ENCODE measurements at regions not wholly inside any gene's neighbourhood (a gene's known extent, or its start where the extent isn't known, plus 50 kb on each side); places are given as distances from the start of the nearest gene placed in this dataset.
"Not testable (repeated sequence)": the region's sequence is repeated elsewhere in the genome, so short reads cannot be mapped to it uniquely, and the experiment has no call there.

DNA sequence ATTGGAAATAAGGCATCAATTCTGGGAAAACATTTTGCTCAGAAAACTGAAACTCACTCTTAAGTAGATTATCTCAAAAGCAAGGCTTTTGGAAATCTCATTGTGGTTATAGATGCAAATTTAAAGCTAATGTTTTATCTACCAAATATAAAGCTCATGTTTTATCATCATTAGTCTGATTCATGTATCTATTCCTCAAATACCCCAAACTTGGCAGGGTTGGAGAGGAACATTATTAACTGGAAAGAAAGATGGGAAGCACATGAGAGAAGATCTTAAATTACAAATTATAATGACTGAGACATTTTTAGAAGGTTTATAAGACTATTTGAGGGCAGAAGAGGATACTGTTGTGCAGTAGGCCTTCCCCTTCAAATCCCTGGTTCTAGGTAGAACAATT, 137.3 kb upstream of the TGFBR2 start:
- no peak for DNase-seq (ENCODE audit: low read depth)

DNA sequence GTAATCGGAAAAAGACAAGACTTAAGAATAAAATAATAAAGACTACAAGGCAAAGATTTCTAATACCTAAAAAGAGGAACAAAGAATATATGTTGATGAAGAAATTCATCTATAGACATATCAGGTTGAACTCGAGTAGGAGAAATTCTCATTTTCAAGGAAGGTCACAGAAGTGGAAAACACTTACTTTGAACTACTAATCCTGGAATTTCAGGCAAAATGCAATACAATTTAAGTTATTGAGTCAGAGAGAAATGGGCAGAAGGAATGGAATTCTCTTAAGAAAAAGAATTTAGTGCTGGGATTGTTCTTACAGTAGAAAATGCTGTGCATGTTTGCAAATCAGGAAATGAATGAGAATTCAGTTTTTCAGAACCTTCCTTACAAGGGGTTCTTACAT, 135.9 kb upstream of the TGFBR2 start:
- no peak for DNase-seq (ENCODE audit: low read depth)

DNA sequence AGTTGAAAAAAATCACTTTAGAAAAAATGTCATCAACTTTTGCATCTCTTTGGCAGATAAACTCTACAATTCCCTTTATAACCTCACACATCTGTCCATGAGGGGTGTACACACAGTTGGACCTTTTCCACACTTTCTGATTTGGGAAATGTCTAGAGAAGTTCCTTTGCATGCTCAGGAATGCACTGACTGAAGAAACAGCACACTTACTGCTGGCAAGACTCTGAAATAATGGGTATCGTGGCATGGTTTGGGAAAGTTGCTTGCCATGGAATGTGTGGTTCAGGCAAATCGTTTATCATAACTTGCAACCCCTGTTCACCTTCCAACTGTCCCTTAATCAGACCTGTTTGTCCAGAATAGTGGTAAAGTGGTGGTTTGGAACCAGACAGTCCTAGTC, 135.3 kb upstream of the TGFBR2 start:
- DNase-seq (ENCODE audit: low read depth): peak; percentile 56

DNA sequence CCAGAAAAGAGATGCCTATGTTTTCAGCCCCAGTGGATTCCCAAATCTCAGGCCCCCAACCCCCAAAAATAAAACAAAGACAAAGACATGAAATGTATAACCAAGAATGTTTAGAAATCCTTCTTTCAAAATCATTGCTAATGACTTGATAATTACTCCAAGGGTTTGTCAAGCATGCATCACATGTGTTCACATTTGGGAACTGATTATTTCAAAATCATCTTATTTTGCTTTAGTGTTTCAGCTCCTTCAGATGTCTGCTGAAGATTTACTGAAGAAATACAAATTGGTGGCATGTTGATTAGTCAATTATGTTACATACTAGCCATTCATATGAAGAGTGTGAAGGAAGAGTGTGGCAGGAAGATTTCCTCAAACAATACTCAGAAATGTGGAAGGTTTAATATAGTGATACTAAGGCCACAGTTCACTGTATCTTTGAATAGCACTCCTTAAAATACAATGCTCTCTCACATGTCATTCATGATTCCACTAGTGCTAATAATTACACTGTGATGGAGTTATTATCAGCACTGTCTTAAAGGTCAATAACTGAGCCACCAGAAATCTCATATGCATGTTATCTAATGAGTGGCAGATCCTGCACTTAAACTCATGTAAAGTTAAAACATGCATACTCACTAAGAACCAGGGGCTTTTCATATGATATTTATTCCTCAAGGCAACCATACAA, 134.5 kb upstream of the TGFBR2 start:
- no peak for DNase-seq (ENCODE audit: low read depth)

DNA sequence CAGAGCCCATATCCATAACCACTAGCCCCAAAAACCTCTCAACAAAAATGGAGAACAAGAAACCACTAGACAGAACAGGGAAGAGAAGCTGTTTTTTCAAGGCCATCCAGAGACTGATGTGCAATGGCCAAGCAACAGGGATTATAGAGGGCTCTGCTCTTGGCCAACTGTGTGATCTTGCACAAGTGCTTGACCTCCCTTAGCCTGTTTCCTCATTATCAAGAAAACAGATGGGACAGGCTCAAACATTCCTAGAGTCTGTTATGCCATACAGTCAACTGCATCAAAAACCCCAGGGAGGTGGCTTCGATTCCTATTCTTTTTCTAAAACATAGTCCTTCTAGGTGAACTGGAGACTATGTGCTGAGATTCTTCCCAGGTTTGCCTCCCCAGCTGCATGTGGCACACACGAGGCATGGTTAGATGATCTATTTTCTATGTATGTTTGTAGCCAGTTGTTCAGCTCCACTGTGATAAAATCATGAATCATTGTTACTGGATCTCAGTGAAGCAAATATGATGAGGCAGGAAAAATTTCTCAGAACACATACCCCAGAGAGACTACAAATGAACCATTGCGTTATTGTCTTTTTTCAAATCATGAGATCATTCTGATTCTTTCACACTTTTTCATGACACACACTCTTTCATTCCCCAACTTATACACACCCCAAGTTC, 132.9 kb upstream of the TGFBR2 start:
- peak; percentile 92 for DNase-seq (ENCODE audit: low read depth)

DNA sequence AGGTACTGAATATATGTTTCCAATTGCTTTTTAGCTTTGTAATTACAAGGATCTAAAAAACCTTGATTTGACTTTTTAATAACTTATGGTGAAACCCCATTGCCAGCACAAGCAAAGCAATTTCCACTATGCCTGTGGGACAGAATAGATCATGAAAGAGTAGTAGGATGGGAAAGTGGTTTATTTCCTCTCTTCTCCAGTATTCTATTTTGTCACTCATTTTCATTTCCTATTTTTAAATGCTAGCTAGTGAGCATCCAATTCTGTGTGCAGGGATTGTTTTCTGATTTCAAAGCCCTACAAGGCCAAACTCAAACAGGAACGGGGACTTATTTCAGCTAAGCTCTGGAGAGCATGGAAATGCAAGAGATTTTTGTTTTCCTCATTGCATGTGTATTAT, 132.0 kb upstream of the TGFBR2 start:
- no peak for DNase-seq (ENCODE audit: low read depth)

DNA sequence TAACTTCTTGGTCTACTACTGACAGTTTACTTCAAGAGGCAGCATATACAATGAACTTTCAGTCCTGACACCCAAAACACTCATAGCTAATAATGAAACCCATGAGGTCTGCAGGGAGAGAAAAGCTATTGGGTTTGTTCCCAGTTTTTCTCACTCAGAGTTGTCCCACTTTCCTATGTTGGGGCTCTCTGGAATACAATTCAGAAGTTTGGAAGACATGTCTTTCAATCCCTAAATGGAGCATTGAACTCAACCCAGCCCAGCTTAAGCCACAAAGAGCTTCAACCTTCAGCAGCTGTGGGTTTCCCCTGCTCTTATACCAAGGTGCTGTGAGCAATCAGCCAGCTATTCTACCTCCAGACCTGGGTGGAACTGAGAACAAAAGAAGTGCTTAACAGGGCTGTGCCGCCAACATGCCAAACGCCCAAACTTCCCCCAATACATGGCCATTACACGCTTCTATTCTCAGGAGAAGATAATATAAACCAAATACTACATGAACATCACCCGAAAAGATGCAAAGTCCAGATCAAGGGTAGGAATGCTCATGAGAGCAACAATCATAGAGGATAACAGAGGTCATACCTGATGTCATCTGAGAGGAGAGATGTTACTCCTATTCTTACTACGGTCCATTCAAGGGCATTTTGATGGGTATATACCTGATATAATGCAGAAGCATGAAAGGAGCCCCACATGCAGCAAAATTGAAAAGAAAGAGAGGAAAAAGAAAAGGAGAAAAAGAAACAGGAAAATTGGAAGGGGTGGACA, 131.2 kb upstream of the TGFBR2 start:
- DNase-seq (ENCODE audit: low read depth): no peak

DNA sequence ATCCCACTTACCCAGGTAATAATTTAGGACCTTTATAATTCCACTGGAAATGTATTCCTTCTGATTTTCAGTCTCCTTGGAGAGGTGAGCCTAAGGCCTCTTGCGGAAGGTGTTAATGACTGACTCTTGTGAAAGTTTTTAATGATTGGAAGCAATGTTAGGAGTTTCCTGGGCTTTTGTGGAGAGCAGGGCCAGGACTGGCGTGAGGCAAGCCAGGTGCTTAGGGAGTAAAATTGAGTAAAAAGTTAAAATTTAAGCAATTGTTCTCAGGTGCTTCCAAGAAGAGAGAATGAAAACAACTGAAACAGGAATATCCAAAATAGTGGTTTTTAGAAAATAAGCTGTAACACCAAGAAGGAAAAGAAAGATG, 130.6 kb upstream of the TGFBR2 start:
- DNase-seq (ENCODE audit: low read depth): no peak

DNA sequence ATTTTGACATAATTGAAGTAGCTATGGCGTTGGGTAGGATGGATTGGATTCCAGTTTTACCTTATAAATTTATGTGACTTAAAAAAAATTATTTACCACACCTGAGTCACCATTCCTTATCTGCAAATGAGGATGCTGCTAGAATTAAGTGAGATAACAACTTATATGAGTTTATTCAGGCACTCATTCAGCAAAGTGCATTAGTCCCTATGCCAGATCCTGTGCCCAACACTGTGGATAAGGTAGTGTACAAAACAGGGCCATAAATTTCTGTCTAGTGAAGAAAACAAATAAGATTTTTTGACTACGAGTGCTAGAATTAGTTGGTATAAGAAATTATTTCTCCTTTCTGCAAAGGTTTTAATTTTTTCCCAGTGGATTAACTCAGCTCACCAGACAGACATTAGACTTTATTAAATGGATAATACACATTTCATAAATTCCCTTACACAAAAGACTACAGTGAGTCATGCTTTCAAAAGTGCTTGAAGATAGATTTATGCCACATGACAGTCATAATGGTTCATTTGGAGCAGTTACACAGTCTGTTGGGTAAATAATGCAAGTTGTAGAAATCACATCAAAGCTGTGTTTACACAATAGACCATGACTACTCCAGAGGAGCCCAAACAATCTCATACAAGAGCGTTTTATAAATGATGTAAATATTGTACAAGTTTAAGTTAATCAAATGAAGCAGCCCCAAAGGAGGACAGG, 129.9 kb upstream of the TGFBR2 start:
- DNase-seq (ENCODE audit: low read depth): peak; percentile 74

DNA sequence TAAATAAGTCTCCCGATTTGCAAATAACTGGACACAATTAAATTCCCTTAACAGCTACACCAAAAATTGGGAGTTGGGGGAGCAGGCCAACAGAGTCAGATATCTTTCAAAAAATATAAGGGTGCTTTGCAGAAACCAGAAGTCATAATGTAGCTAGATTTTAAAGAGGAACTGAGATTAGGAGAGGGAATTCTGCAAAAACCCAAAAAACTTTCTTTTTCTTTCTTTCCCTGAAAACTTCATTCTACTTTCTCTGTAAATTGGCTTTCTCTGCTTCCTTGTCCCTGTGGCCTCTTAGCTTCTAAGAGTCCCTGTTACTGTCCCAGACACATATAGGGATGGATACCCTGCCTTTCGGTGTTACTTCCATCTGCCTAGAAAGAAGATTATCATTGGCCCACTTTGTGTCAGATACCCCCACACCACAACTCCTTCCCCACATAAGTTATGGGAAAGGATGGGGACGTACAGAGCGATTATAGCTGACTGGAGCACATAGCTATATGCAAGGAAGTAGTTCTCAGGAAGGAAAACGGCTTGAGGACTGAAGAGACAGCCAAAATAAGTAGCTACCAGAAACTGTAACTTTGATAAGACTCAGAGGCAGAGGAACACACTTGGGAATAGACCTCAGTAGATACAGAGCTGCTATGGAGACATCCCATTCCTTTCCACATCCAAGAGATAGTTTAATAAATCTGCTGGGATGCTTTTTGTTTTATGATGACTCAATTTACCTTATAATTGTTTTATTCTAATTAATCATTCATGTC, 129.1 kb upstream of the TGFBR2 start:
- DNase-seq (ENCODE audit: low read depth): no peak

DNA sequence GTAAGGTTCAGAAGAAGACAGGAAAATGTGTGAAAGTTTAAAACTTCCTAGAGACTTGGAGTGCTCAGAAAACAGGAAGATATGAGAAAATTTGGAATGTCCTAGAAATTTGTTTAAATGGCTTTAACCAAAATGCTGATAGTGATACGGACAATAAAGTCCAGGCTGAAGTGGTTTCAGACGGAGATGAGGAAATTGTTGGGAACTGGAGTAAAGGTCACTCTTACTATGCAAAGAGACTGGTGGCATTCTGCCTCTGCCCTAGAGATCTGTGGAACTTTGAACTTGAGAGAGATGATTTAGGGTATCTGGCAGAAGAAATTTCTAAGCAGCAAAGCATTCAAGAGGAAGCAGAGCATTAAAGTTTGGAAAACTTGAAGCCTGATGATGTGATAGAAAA, 126.7 kb upstream of the TGFBR2 start:
- DNase-seq (ENCODE audit: low read depth): not testable (repeated sequence)

DNA sequence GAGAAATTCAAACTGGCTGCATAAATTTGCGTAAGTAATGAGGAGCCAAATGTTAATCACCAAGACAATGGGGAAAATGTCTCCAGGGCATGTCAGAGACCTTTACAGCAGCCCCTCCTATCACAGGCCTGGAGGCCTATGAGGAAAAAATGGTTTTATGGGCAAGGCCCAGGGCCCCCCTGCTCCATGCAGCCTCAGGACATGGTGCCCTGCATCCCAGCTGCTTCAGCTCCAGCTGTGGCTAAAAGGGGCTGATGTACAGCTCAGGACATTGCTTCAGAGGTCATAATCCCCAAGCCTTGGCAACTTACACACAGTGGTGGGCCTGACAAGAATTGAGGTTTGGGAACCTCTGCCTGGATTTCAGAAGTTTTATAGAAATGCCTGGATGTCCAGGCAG, 126.2 kb upstream of the TGFBR2 start:
- not testable (repeated sequence) for DNase-seq (ENCODE audit: low read depth)

DNA sequence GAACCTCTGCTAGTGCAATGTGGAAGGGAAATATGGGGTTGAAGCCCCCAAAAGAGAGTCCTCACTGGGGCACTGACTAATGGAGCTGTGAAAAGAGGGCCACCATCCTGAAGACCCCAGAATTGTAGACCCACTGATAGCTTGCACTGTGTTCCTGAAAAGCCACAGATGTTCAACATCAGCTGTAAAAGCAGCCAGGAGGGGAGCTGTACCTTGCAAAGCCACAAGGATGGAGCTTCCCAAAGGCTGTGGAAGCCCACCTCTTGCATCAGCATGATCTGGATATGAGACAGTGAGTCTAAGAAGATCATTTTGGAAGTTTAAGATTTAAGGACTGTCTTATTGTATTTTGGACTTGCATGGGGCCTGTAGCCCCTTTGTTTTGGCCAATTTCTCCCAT, 125.8 kb upstream of the TGFBR2 start:
- no peak for DNase-seq (ENCODE audit: low read depth)

DNA sequence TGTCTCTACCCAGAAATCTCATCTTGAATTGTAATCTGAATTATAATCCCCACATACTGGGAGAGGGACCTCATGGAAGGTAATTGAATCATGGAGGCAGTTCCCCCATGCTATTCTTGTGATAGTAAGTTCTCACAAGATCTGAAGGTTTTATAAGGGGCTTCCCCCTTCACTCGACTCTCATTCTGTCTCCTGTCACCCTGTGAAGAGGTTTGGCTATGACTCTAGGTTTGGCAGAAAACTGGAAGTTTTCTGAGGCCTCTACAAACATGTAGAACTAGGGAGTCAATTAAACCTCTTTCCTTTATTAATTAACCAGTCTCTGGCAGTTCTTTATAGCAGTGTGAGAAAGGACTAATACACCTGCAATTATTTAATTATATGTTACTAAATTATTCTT, 125.2 kb upstream of the TGFBR2 start:
- DNase-seq (ENCODE audit: low read depth): no peak

DNA sequence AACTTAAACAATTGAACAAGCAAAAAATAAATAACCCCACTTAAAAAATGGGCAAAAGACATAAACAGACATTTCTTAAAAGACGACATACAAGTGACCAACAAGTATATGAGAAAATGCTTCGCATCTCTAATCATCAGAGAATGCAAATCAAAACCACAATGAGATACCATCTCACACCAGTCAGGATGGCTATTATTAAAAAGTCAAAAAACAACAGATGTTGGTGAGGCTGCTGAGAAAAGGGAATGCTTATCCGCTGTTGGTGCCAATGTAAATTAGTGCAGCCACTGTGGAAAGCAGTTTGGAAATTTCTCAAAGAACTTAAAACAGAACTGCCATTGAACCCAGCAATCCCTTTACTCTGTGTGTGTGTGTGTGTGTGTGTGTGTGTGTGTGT, 122.2 kb upstream of the TGFBR2 start:
- DNase-seq (ENCODE audit: low read depth): peak; percentile 61

DNA sequence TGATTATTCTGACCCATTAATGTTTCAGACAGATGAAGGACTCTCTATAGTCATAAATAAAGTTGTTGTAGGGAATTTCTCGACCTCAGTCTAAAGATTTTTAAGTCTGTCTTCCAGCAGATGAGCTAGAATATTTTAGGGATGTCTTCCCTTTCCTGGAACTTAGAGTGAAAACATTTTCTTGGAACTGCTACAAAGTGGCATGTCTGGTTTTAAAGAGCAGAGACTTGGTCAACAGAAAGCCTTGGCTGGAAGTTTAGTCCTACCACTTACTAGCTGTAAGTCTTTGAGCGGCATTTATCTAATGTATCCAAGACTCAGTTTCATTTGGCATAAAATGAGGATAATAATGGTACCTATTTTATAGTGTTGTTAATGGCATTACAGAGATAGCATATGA, 120.0 kb upstream of the TGFBR2 start:
- DNase-seq (ENCODE audit: low read depth): no peak

DNA sequence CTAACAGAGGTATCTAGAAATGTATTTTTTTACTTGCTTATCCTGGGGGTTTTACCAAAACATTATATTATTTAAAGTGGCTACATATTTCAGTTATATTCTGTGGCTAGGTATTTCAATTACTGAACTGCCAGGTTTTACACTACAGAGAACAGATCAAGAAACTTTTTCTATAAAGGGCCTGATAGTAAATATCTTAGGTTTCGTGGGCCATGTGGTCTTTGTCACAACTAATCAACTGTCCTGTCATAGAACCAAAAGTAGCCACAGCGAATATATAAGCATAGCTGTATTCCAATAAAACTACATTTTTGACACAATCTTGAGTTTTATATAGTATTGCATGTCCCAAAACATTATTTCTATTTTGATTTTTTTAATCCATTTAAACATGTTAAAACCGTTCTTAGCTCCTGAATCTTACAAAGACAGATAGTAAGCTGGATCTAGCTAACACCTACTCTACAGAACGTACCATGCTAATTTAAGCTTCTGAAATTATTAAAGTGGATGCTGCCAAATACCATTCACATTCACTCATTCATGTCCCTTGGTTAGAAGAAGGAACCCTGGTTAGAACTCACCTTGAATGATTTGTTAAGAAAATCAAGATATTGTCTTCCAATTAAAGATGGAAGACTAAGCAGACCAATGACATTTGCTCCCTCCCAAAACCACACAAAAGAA, 118.2 kb upstream of the TGFBR2 start:
- no peak for DNase-seq (ENCODE audit: low read depth)

DNA sequence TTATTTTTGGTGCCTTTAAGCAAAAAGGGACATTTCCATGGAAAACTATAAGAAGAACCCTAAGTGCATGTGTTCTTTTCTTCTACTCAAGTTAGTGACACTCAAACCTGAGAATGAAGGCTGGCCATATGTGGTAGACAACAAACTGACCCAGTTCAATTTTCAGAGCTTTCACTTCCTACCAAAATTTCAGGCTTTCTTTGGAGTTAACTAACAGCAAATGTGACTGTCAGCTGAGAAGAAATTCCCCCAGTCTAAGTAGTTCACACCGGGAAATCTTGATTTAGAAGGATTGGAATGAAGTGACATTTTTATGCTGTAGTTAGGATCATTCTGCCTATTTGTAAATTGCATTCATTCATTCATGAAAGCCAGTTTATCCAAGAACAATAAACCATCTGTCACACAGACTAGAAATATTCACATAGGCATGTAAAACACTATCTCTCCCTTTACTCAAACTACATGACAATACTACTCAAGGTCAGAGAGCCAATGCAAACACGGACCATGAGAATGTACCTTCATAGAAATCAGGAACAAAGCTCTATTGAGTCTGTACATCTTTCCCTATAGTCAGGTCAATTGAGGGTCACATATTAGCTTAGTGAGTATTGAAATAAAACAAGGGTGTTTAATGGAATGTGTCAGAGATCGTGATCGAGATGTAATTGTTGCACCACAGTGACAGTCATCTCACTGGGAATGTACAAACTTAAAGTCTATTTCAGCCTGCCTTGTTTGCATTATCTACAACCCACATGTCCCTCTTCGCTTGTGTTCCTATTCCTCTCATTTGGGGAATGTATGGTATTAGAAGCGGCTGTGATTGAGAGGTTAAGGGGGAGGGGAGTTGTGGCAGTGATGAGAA, 113.8 kb upstream of the TGFBR2 start:
- peak; percentile 27 for DNase-seq (ENCODE audit: low read depth)

DNA sequence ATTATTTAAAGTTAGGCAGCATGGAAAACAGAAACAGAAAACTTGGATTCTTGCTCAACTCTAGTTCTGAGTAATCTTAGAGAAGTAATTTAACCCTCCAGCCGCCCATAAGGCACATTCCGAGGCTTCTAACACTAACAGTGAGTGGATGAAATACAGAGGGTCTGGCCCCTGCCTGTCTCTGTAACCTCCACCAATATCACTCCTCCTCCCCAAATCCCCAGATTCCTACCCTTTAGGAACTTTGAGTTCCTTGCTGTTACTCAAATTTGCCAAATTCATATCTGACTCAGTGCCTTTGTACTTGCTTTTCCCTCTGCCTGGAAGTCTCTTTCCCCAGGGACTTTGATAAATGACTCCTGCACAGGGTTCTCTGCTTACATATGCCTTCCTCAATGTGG, 112.5 kb upstream of the TGFBR2 start:
- peak; percentile 93 for DNase-seq (ENCODE audit: low read depth)
